Endothelial cell (in vitro differentiated cells): ENCODE measurements at regions not wholly inside any gene's neighbourhood (a gene's known extent, or its start where the extent isn't known, plus 50 kb on each side); places are given as distances from the start of the nearest gene placed in this dataset.

ENCODE experiments used
- DNase-seq: peaks from one replicate; pipeline ENCODE4 v3.0.0; 2021; ENCODE audit warnings: low spot score
- H3K27ac Mint-ChIP-seq: one replicate; pipeline ENCODE4 v1.8.0; 2021; ENCODE audit warnings: mixed read lengths, inconsistent platforms; ENCODE audit not compliant: unreplicated experiment
- H3K27me3 Mint-ChIP-seq: one replicate; pipeline ENCODE4 v1.8.0; 2021; ENCODE audit warnings: mild to moderate bottlenecking, moderate library complexity, mixed read lengths, inconsistent platforms; ENCODE audit not compliant: unreplicated experiment
- H3K36me3 Mint-ChIP-seq: one replicate; pipeline ENCODE4 v1.8.0; 2021; ENCODE audit warnings: mild to moderate bottlenecking, low read depth, mixed read lengths, inconsistent platforms; ENCODE audit not compliant: unreplicated experiment
- H3K4me1 Mint-ChIP-seq: one replicate; pipeline ENCODE4 v1.8.0; 2021; ENCODE audit warnings: mild to moderate bottlenecking, mixed read lengths, inconsistent platforms; ENCODE audit not compliant: unreplicated experiment
- H3K4me3 Mint-ChIP-seq: one replicate; pipeline ENCODE4 v1.8.0; 2021; ENCODE audit warnings: mild to moderate bottlenecking, mixed read lengths, inconsistent platforms; ENCODE audit not compliant: unreplicated experiment
- H3K9me3 Mint-ChIP-seq: one replicate; pipeline ENCODE4 v1.8.0; 2021; ENCODE audit warnings: mixed read lengths, inconsistent platforms; ENCODE audit not compliant: unreplicated experiment
- TF ChIP-seq, protein P1 (sequence below): fragments of 200-600 bp; sonication (generic); IDR thresholded peaks from one replicate; pipeline ENCODE4 v1.5.0; 2021; ENCODE audit warnings: antibody characterized with exemption; ENCODE audit not compliant: unreplicated experiment

DNA sequence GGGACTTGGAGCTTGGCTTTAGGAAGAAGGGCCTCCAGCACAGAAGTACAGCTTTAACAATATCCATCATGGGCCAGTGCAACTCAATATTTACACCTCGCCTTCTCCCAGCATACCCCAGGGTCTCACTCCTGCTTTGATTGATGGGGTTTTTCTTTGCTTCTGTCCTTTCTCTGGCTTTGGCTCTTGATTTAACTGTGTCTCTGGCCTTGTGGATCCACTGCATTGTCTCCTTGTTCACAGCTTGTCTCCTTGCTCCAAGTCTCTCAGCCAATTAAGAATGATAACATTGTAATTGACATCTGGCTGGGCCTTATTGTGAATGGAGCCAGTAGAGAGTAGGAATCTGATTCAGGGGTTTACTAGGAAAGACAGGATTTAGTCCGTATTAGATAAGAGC lies 1019.5 kb downstream of the TMEM182 start:
- DNase-seq: no peak
- H3K27ac Mint-ChIP-seq: no peak overlapping the region

DNA sequence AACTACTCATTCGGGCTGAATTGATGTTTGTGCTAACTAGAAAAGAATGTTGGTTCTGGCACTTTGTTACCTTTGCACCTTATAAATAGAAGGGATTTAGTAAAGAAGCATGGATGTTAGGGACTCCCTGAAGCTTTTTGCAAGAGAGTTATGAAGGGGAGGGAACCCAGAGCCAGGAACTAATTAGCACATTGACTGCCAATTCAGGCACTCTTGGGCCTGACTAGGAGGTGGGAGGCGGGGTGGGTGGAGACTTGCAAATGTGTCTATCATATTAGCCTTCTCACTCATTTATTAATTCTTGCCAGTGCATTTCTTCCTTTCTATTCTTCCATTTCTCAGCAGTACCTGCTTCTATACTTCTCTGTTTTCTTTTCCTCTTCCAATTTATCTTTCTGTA lies 1022.4 kb downstream of the TMEM182 start:
- Mint-ChIP-seq H3K27me3 (no peaks in the 10 kb centered on the region), H3K9me3 (no peaks in the 10 kb centered on the region), H3K4me3 (no peak overlapping the region), H3K4me1 (no peaks in the 10 kb centered on the region), H3K27ac (no peak overlapping the region), H3K36me3 (no peaks in the 10 kb centered on the region)
- TF ChIP-seq, protein P1, sequence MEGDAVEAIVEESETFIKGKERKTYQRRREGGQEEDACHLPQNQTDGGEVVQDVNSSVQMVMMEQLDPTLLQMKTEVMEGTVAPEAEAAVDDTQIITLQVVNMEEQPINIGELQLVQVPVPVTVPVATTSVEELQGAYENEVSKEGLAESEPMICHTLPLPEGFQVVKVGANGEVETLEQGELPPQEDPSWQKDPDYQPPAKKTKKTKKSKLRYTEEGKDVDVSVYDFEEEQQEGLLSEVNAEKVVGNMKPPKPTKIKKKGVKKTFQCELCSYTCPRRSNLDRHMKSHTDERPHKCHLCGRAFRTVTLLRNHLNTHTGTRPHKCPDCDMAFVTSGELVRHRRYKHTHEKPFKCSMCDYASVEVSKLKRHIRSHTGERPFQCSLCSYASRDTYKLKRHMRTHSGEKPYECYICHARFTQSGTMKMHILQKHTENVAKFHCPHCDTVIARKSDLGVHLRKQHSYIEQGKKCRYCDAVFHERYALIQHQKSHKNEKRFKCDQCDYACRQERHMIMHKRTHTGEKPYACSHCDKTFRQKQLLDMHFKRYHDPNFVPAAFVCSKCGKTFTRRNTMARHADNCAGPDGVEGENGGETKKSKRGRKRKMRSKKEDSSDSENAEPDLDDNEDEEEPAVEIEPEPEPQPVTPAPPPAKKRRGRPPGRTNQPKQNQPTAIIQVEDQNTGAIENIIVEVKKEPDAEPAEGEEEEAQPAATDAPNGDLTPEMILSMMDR: no peak
- no peak for DNase-seq

More for the DNA sequence above, 1019.5 kb downstream of the TMEM182 start:
- TF ChIP-seq, protein P1: no peak
- Mint-ChIP-seq H3K9me3 (no peaks in the 10 kb centered on the region), H3K4me3 (no peak overlapping the region), H3K36me3 (no peaks in the 10 kb centered on the region), H3K4me1 (no peaks in the 10 kb centered on the region), H3K27me3 (no peaks in the 10 kb centered on the region)

DNA sequence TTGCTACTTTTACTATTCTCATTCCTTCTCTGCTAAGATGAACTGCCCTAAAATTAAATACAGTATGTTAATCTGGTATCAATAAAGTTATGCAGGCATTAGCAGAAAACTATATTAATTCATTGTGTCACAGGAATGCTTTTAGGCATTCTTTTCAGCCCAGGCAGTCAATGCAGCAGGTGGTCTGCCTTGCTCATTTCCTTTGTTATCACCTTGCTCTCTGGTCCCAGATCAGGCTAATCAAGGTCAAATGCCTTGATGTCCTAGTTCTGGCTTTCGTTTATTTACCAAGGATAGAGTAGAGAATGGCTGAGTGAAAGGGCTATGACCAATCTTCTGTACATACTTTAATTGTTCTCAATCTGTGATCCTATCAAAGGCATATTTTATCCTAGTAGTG lies 1023.6 kb downstream of the TMEM182 start:
- Mint-ChIP-seq H3K4me3 (no peak overlapping the region), H3K36me3 (no peaks in the 10 kb centered on the region), H3K27ac (no peak overlapping the region), H3K27me3 (no peaks in the 10 kb centered on the region), H3K9me3 (no peaks in the 10 kb centered on the region), H3K4me1 (no peaks in the 10 kb centered on the region)
- no peak for DNase-seq
- TF ChIP-seq, protein P1: no peak

DNA sequence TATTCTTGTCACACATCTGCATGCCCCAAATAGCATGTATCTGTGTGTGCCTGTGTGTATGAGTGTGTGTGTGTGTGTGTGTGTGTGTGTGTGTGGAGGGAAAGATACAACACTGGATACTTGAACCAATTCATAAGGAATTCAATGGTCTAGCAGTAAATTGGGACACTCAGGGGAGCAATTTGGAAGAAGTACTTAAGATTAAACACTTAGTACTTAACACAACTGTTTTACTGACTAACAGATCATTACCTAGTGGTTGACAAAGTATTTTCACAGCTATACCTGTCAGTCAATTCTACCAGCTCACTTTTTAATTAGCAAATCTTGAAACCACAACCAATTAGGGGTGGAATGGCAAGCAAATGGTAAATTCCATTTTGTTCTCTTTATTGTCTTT lies 1024.1 kb downstream of the TMEM182 start:
- Mint-ChIP-seq H3K9me3 (no peaks in the 10 kb centered on the region), H3K27me3 (no peaks in the 10 kb centered on the region), H3K4me3 (no peak overlapping the region), H3K27ac (no peak overlapping the region), H3K4me1 (no peaks in the 10 kb centered on the region), H3K36me3 (no peaks in the 10 kb centered on the region)
- DNase-seq: no peak
- TF ChIP-seq, protein P1: no peak

DNA sequence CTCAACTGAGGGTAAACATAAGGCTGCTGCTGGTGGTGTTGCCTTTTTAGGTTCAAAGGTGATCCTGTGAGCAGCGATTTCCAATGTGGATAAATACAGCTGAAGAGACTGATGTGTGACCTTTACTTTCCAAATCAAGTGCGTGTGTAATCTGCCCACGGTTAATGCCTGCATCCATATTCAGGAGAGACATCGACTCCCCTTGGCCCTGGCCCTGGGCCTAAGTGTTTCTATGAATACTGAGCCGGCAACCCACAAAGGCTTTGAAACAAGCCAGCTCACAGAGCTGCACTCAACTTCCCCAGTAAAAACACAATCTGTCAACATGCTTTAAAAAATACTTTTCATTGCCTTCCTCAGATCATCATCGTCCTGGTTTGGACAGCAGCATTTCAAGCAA lies 1026.6 kb downstream of the TMEM182 start:
- no peak for DNase-seq
- no peaks in the 10 kb centered on the region for H3K4me1 Mint-ChIP-seq

More for the DNA sequence above, 1026.6 kb downstream of the TMEM182 start:
- peaks cover 3% of the 10 kb centered on the region for H3K27me3 Mint-ChIP-seq
- no peaks in the 10 kb centered on the region for H3K36me3 Mint-ChIP-seq
- H3K27ac Mint-ChIP-seq: no peak overlapping the region
- TF ChIP-seq, protein P1: no peak
- no peaks in the 10 kb centered on the region for H3K9me3 Mint-ChIP-seq
- no peak overlapping the region for H3K4me3 Mint-ChIP-seq
